GM13977 (cell line): ENCODE measurements at regions not wholly inside any gene's neighbourhood (a gene's known extent, or its start where the extent isn't known, plus 50 kb on each side); places are given as distances from the start of the nearest gene placed in this dataset.

Experiments used
- DNase-seq: peaks from one replicate; pipeline ENCODE4 v3.0.0; 2012; ENCODE audit warnings: low spot score
- in situ Hi-C: fragments of 300-500 bp; cut with MboI; formaldehyde crosslinking; loops from one replicate; pipeline ENCODE4 v1.12.0; 2022; ENCODE audit warnings: low sequenced_read_pairs, low pct_unique_long_range_greater_than_20kb, mixed read lengths, inconsistent platforms; ENCODE audit not compliant: unreplicated experiment
- TF ChIP-seq, protein P1 (sequence below): IDR thresholded peaks from 2 replicates; pipeline ENCODE4 v1.5.1; 2012; ENCODE audit warnings: mild to moderate bottlenecking, control low read depth; ENCODE audit not compliant: insufficient read depth; ENCODE audit errors: extremely low read depth, missing control alignments

DNA sequence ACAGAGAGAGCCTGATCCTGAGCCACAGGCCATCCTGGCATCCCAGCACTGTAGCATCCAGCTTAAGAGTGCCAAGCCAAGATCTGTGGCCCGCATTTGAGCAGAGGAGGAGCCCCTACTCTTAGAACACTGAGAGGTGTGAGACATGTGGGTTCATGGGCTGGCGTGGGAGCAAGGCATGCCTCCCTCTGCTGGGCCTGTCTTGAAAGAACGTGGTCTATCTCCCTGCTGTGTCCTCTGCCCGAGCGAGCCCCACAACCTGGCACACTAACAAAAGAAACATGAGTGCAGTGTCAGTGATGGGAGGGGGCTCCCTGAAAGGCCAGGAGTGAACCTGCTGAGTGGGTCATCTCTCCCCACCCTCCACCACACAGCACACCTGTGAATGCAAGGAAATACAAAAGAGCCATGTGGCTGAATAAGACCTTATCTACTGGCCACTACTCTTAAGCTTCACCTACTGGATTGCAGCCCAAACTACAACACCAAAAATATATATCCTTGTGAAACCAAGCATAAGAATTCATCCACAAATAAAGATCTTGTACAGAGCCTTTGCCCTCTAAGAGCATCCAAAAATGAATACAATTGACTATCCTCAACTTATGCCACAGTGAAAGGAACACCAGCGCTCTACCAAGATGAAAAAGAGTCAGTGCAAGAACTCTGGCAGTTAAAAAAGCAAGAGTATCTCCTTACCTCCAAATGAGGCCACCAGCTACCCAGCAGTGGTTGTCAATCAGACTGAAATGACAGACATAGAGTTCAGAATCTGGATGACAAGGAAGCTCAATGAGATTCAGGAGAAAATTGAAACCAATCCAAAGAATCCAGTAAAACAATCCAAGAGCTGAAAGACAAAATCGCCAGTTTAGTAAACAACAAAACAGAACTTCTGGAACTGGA is 259.4 kb upstream of the DAB1 start:
- TF ChIP-seq, protein P1, sequence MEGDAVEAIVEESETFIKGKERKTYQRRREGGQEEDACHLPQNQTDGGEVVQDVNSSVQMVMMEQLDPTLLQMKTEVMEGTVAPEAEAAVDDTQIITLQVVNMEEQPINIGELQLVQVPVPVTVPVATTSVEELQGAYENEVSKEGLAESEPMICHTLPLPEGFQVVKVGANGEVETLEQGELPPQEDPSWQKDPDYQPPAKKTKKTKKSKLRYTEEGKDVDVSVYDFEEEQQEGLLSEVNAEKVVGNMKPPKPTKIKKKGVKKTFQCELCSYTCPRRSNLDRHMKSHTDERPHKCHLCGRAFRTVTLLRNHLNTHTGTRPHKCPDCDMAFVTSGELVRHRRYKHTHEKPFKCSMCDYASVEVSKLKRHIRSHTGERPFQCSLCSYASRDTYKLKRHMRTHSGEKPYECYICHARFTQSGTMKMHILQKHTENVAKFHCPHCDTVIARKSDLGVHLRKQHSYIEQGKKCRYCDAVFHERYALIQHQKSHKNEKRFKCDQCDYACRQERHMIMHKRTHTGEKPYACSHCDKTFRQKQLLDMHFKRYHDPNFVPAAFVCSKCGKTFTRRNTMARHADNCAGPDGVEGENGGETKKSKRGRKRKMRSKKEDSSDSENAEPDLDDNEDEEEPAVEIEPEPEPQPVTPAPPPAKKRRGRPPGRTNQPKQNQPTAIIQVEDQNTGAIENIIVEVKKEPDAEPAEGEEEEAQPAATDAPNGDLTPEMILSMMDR, result no peak
- in situ Hi-C loops, result no loop called here
- DNase-seq, result no peak

- in situ Hi-C loops, result no loop called here
- no peak for DNase-seq
- TF ChIP-seq, protein P1, result no peak
Observed at GRCh38 chr1:57678138-57678537, 254.3 kb upstream of the DAB1 start.

GRCh38 chr1:57675776-57676175 is 251.9 kb upstream of the DAB1 start:
- TF ChIP-seq, protein P1, result no peak
- no peak for DNase-seq
- in situ Hi-C loops, result no loop called here

DNA sequence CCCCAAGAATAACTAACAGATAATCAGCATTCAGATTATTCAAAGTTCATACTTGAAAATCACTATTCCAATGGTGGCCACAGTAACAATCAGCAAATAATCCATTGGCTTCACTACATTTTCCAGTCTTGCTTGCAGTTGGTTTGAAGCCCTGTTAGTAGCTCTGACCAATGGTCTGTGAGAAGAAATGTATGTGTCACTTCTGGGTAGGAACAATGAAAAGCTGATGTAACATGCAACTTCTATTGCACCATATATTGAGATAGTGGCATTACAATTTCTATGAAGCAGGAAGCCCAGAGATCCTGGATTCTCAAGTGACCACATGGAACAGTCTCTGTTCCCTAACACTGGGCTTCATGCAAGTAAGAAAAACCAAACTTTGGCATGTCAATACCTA is 250.9 kb upstream of the DAB1 start:
- no peak for DNase-seq
- in situ Hi-C loops, result no loop called here
- TF ChIP-seq, protein P1, result no peak

- TF ChIP-seq, protein P1, result no peak
- DNase-seq, result no peak
- in situ Hi-C loops, result no loop called here
Observed at GRCh38 chr1:57672346-57673140, 248.7 kb upstream of the DAB1 start.

GRCh38 chr1:57671750-57672149 is 247.9 kb upstream of the DAB1 start:
- TF ChIP-seq, protein P1, result no peak
- in situ Hi-C loops, result no loop called here

More at GRCh38 chr1:57671750-57672149, 247.9 kb upstream of the DAB1 start:
- no peak for DNase-seq
